ENCODE measurements at regions not wholly inside any gene's neighbourhood (a gene's known extent, or its start where the extent isn't known, plus 50 kb on each side); places are given as distances from the start of the nearest gene placed in this dataset.

GRCh38 chr13:39811696-39812095 is 156.2 kb downstream of the COG6 start:
- Histone ChIP-seq H3K9ac (ENCODE audit: low read length) (no peak overlapping the region), H3K4me1 (ENCODE audit: insufficient read depth, low read length, severe bottlenecking) (no peaks in the 10 kb centered on the region), H3F3A (ENCODE audit: insufficient read depth, low read length) (no peaks in the 10 kb centered on the region), H4K20me1 (ENCODE audit: insufficient read depth, low read length) (no peaks in the 10 kb centered on the region), H3K27me3 (ENCODE audit: insufficient read depth, low read length) (no peaks in the 10 kb centered on the region), H3K79me2 (ENCODE audit: insufficient read depth, low read length) (no peaks in the 10 kb centered on the region), H3K27ac (ENCODE audit: low read depth, low read length, poor library complexity, severe bottlenecking) (no peak overlapping the region), H2AFZ (ENCODE audit: low read length) (no peak overlapping the region), H3K36me3 (ENCODE audit: insufficient read depth, low read length) (no peaks in the 10 kb centered on the region), H3K4me3 (ENCODE audit: low read depth, low read length, poor library complexity, severe bottlenecking) (no peak overlapping the region), H3K9me2 (ENCODE audit: low read depth, low read length) (no peaks in the 10 kb centered on the region), H3K4me2 (ENCODE audit: low read length) (no peak overlapping the region), H3K9me3 (ENCODE audit: low read length) (no peaks in the 10 kb centered on the region)
- TF ChIP-seq EZH2 (IDR thresholded peaks at IDR 0.05; ENCODE audit: borderline replicate concordance, low read length), result no peak
- TF ChIP-seq, protein P1, sequence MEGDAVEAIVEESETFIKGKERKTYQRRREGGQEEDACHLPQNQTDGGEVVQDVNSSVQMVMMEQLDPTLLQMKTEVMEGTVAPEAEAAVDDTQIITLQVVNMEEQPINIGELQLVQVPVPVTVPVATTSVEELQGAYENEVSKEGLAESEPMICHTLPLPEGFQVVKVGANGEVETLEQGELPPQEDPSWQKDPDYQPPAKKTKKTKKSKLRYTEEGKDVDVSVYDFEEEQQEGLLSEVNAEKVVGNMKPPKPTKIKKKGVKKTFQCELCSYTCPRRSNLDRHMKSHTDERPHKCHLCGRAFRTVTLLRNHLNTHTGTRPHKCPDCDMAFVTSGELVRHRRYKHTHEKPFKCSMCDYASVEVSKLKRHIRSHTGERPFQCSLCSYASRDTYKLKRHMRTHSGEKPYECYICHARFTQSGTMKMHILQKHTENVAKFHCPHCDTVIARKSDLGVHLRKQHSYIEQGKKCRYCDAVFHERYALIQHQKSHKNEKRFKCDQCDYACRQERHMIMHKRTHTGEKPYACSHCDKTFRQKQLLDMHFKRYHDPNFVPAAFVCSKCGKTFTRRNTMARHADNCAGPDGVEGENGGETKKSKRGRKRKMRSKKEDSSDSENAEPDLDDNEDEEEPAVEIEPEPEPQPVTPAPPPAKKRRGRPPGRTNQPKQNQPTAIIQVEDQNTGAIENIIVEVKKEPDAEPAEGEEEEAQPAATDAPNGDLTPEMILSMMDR (IDR thresholded peaks at IDR 0.05; ENCODE audit: low read length), result peak; percentile 20; the same call in 1 of the 2 replicates

GRCh38 chr13:39815345-39816111 is 160.1 kb downstream of the COG6 start:
- Histone ChIP-seq H3K27me3 (ENCODE audit: insufficient read depth, low read length) (no peaks in the 10 kb centered on the region), H3F3A (ENCODE audit: insufficient read depth, low read length) (no peaks in the 10 kb centered on the region), H3K36me3 (ENCODE audit: insufficient read depth, low read length) (no peaks in the 10 kb centered on the region), H3K9ac (ENCODE audit: low read length) (no peak overlapping the region), H4K20me1 (ENCODE audit: insufficient read depth, low read length) (no peaks in the 10 kb centered on the region), H3K9me3 (ENCODE audit: low read length) (no peaks in the 10 kb centered on the region), H3K4me1 (ENCODE audit: insufficient read depth, low read length, severe bottlenecking) (no peaks in the 10 kb centered on the region), H2AFZ (ENCODE audit: low read length) (no peak overlapping the region), H3K27ac (ENCODE audit: low read depth, low read length, poor library complexity, severe bottlenecking) (no peak overlapping the region), H3K79me2 (ENCODE audit: insufficient read depth, low read length) (no peaks in the 10 kb centered on the region), H3K4me2 (ENCODE audit: low read length) (no peak overlapping the region), H3K4me3 (ENCODE audit: low read depth, low read length, poor library complexity, severe bottlenecking) (no peak overlapping the region), H3K9me2 (ENCODE audit: low read depth, low read length) (no peaks in the 10 kb centered on the region)
- TF ChIP-seq, protein P1 (IDR thresholded peaks at IDR 0.05; ENCODE audit: low read length), result no peak
- TF ChIP-seq EZH2 (IDR thresholded peaks at IDR 0.05; ENCODE audit: borderline replicate concordance, low read length), result no peak

- TF ChIP-seq, protein P1 (IDR thresholded peaks at IDR 0.05; ENCODE audit: low read length), result no peak
- no peak for TF ChIP-seq EZH2 (IDR thresholded peaks at IDR 0.05; ENCODE audit: borderline replicate concordance, low read length)
- Histone ChIP-seq H3K79me2 (ENCODE audit: insufficient read depth, low read length) (no peaks in the 10 kb centered on the region), H2AFZ (ENCODE audit: low read length) (no peak overlapping the region), H3K9me3 (ENCODE audit: low read length) (no peaks in the 10 kb centered on the region), H3K4me1 (ENCODE audit: insufficient read depth, low read length, severe bottlenecking) (no peaks in the 10 kb centered on the region), H3K27ac (ENCODE audit: low read depth, low read length, poor library complexity, severe bottlenecking) (no peak overlapping the region), H3K36me3 (ENCODE audit: insufficient read depth, low read length) (no peaks in the 10 kb centered on the region), H3K4me2 (ENCODE audit: low read length) (no peak overlapping the region), H3K27me3 (ENCODE audit: insufficient read depth, low read length) (no peaks in the 10 kb centered on the region), H3K9ac (ENCODE audit: low read length) (no peak overlapping the region), H4K20me1 (ENCODE audit: insufficient read depth, low read length) (no peaks in the 10 kb centered on the region), H3K9me2 (ENCODE audit: low read depth, low read length) (no peaks in the 10 kb centered on the region), H3K4me3 (ENCODE audit: low read depth, low read length, poor library complexity, severe bottlenecking) (no peak overlapping the region), H3F3A (ENCODE audit: insufficient read depth, low read length) (no peaks in the 10 kb centered on the region)
Measured at GRCh38 chr13:39816936-39817335, 161.5 kb downstream of the COG6 start.
